HCT116 (cell line): ENCODE measurements at regions not wholly inside any gene's neighbourhood (a gene's known extent, or its start where the extent isn't known, plus 50 kb on each side); places are given as distances from the start of the nearest gene placed in this dataset.

Source experiments
- CEBPB ChIP-seq: IDR thresholded peaks from 2 replicates; pipeline ENCODE4 v1.6.1; 2012; ENCODE audit warnings: low read depth
- EGR1 ChIP-seq: IDR thresholded peaks from 2 replicates; pipeline ENCODE4 v1.6.1; 2012; ENCODE audit warnings: low read depth
- ELF1 ChIP-seq: IDR thresholded peaks from 2 replicates; pipeline ENCODE4 v1.6.1; 2012; ENCODE audit warnings: low read depth, borderline replicate concordance
- EZH2 ChIP-seq: fragments of 200-600 bp; sonication (generic); IDR thresholded peaks from 2 replicates; pipeline ENCODE4 v1.6.1; 2017; ENCODE audit warnings: antibody characterized with exemption, mixed run types
- EZH2phosphoT487 ChIP-seq: fragments of 200-600 bp; IDR thresholded peaks from 2 replicates; pipeline ENCODE4 v1.6.1; 2018; ENCODE audit warnings: antibody characterized with exemption, borderline replicate concordance
- FOSL1 ChIP-seq: IDR thresholded peaks from 2 replicates; pipeline ENCODE4 v1.6.1; 2012; ENCODE audit warnings: low read depth
- JUND ChIP-seq: IDR thresholded peaks from 2 replicates; pipeline ENCODE4 v1.6.1; 2012
- POLR2A ChIP-seq: IDR thresholded peaks from 2 replicates; pipeline ENCODE4 v1.7.0; 2011; ENCODE audit warnings: borderline replicate concordance; ENCODE audit not compliant: insufficient read depth, insufficient read length; ENCODE audit errors: extremely low read depth
- POLR2AphosphoS5 ChIP-seq: IDR thresholded peaks from 2 replicates; pipeline ENCODE4 v1.6.1; 2011; ENCODE audit warnings: mild to moderate bottlenecking, low read depth, low read length, moderate library complexity
- SIN3A ChIP-seq: IDR thresholded peaks from 2 replicates; pipeline ENCODE4 v1.6.1; 2012; ENCODE audit warnings: low read depth
- YY1 ChIP-seq: IDR thresholded peaks from 2 replicates; pipeline ENCODE4 v1.6.1; 2011; ENCODE audit warnings: low read length, low read depth, moderate library complexity, mild to moderate bottlenecking; ENCODE audit not compliant: insufficient replicate concordance; ENCODE audit errors: extremely low read depth
- TF ChIP-seq, protein P1 (sequence below), 3 experiments: fragments of 200-600 bp in 1 of 3; sonication (generic) in 1 of 3; IDR thresholded peaks in 2 of 3; conservative IDR thresholded peaks in 1 of 3; 2 replicates each; pipeline ENCODE4 v1.5.1; 2012 to 2017; ENCODE audit warnings: low read depth in 2 of 3, low read length in 2 of 3, antibody characterized with exemption in 1 of 3, borderline replicate concordance in 1 of 3, control low read depth in 1 of 3, mild to moderate bottlenecking in 1 of 3, mixed read lengths in 1 of 3, mixed run types in 1 of 3, moderate library complexity in 1 of 3; ENCODE audit not compliant: insufficient read depth in 1 of 3
- TF ChIP-seq, protein P2 (sequence below): IDR thresholded peaks from 2 replicates; pipeline ENCODE4 v1.6.1; 2012
- TF ChIP-seq, protein P3 (sequence below): IDR thresholded peaks from 2 replicates; pipeline ENCODE4 v1.6.1; 2012

- TF ChIP-seq POLR2A (no peak), EZH2phosphoT487 (no peak), POLR2AphosphoS5 (no peak), YY1 (no peak), EZH2 (no peak), EGR1 (no peak), ELF1 (no peak), SIN3A (no peak), CEBPB (no peak), JUND (no peak), FOSL1 (no peak)
- TF ChIP-seq, protein P1, sequence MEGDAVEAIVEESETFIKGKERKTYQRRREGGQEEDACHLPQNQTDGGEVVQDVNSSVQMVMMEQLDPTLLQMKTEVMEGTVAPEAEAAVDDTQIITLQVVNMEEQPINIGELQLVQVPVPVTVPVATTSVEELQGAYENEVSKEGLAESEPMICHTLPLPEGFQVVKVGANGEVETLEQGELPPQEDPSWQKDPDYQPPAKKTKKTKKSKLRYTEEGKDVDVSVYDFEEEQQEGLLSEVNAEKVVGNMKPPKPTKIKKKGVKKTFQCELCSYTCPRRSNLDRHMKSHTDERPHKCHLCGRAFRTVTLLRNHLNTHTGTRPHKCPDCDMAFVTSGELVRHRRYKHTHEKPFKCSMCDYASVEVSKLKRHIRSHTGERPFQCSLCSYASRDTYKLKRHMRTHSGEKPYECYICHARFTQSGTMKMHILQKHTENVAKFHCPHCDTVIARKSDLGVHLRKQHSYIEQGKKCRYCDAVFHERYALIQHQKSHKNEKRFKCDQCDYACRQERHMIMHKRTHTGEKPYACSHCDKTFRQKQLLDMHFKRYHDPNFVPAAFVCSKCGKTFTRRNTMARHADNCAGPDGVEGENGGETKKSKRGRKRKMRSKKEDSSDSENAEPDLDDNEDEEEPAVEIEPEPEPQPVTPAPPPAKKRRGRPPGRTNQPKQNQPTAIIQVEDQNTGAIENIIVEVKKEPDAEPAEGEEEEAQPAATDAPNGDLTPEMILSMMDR (IDR thresholded peaks at IDR 0.05 in 2 of 3, conservative IDR thresholded peaks at IDR 0.05 in 1 of 3; ENCODE audit: borderline replicate concordance in 1 of 3, insufficient read depth in 1 of 3, low read depth in 2 of 3, low read length in 2 of 3) = no peak
- TF ChIP-seq, protein P2, sequence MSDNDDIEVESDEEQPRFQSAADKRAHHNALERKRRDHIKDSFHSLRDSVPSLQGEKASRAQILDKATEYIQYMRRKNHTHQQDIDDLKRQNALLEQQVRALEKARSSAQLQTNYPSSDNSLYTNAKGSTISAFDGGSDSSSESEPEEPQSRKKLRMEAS = no peak
- TF ChIP-seq, protein P3, sequence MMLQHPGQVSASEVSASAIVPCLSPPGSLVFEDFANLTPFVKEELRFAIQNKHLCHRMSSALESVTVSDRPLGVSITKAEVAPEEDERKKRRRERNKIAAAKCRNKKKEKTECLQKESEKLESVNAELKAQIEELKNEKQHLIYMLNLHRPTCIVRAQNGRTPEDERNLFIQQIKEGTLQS = no peak
Measured at GRCh38 chr7:37524056-37524455, 75.4 kb upstream of the ELMO1 start.
